Stimulated activated memory B cell treated with anti-CD40 and anti-IgM and Interleukin-4, amounts not matched to agents 10 μg/mL and 1 μg/mL and 100 μg/mL, for 72 hours (primary cell): ENCODE measurements at regions not wholly inside any gene's neighbourhood (a gene's known extent, or its start where the extent isn't known, plus 50 kb on each side); places are given as distances from the start of the nearest gene placed in this dataset.
"Not testable (repeated sequence)": the region's sequence is repeated elsewhere in the genome, so short reads cannot be mapped to it uniquely, and the experiment has no call there.

Source experiments
- ATAC-seq: fragments of 150-1000 bp; cut with Tn5 transposase; 2 replicates; pipeline ENCODE4 v1.10.0; 2021
- H3K27ac Mint-ChIP-seq: one replicate; pipeline ENCODE4 v1.8.0; 2022; ENCODE audit warnings: mild to moderate bottlenecking, mixed read lengths
- H3K27me3 Mint-ChIP-seq: one replicate; pipeline ENCODE4 v1.8.0; 2022; ENCODE audit warnings: mixed read lengths
- H3K36me3 Mint-ChIP-seq: one replicate; pipeline ENCODE4 v1.8.0; 2022; ENCODE audit warnings: mixed read lengths
- H3K4me1 Mint-ChIP-seq: one replicate; pipeline ENCODE4 v1.8.0; 2022; ENCODE audit warnings: mixed read lengths
- H3K4me3 Mint-ChIP-seq: one replicate; pipeline ENCODE4 v1.8.0; 2022; ENCODE audit warnings: mild to moderate bottlenecking, moderate library complexity, mixed read lengths
- H3K9me3 Mint-ChIP-seq: one replicate; pipeline ENCODE4 v1.8.0; 2022; ENCODE audit warnings: mixed read lengths

GRCh38 chr11:91528965-91529364 lies 695.7 kb upstream of the FAT3 start:
- Mint-ChIP-seq H3K4me1 (no peaks in the 10 kb centered on the region), H3K27me3 (no peaks in the 10 kb centered on the region), H3K4me3 (no peak overlapping the region), H3K36me3 (no peaks in the 10 kb centered on the region), H3K9me3 (peaks cover 17% of the 10 kb centered on the region), H3K27ac (no peak overlapping the region)
- ATAC-seq: no peak

GRCh38 chr11:91527380-91528030 lies 697.1 kb upstream of the FAT3 start:
- H3K4me3 Mint-ChIP-seq: no peak overlapping the region
- no peaks in the 10 kb centered on the region for H3K4me1 Mint-ChIP-seq
- H3K27me3 Mint-ChIP-seq: no peaks in the 10 kb centered on the region
- no peaks in the 10 kb centered on the region for H3K36me3 Mint-ChIP-seq
- H3K27ac Mint-ChIP-seq: no peak overlapping the region
- ATAC-seq: no peak
- H3K9me3 Mint-ChIP-seq: peaks cover 17% of the 10 kb centered on the region

GRCh38 chr11:91513734-91514133 lies 710.9 kb upstream of the FAT3 start:
- Mint-ChIP-seq H3K4me3 (no peak overlapping the region), H3K9me3 (peaks cover 6% of the 10 kb centered on the region), H3K27ac (no peak overlapping the region), H3K4me1 (no peaks in the 10 kb centered on the region), H3K27me3 (no peaks in the 10 kb centered on the region), H3K36me3 (no peaks in the 10 kb centered on the region)
- ATAC-seq: no peak

GRCh38 chr11:91497847-91498246 lies 726.8 kb upstream of the FAT3 start:
- Mint-ChIP-seq H3K4me1 (no peaks in the 10 kb centered on the region), H3K4me3 (no peak overlapping the region), H3K27me3 (no peaks in the 10 kb centered on the region)

GRCh38 chr11:91495837-91496236 lies 728.8 kb upstream of the FAT3 start:
- H3K4me3 Mint-ChIP-seq: no peak overlapping the region
- no peaks in the 10 kb centered on the region for H3K36me3 Mint-ChIP-seq
- H3K27ac Mint-ChIP-seq: no peak overlapping the region
- no peak for ATAC-seq
- H3K27me3 Mint-ChIP-seq: no peaks in the 10 kb centered on the region
- H3K4me1 Mint-ChIP-seq: no peaks in the 10 kb centered on the region
- no peaks in the 10 kb centered on the region for H3K9me3 Mint-ChIP-seq

More at GRCh38 chr11:91497847-91498246, 726.8 kb upstream of the FAT3 start:
- ATAC-seq: no peak
- Mint-ChIP-seq H3K9me3 (peaks cover 3% of the 10 kb centered on the region), H3K27ac (no peak overlapping the region), H3K36me3 (no peaks in the 10 kb centered on the region)

- no peak overlapping the region for H3K4me3 Mint-ChIP-seq
- no peaks in the 10 kb centered on the region for H3K4me1 Mint-ChIP-seq
- no peak for ATAC-seq
- H3K27ac Mint-ChIP-seq: no peak overlapping the region
- peaks cover 16% of the 10 kb centered on the region for H3K9me3 Mint-ChIP-seq
- no peaks in the 10 kb centered on the region for H3K27me3 Mint-ChIP-seq
- H3K36me3 Mint-ChIP-seq: no peaks in the 10 kb centered on the region
Measured at GRCh38 chr11:91489989-91490388, 734.6 kb upstream of the FAT3 start.

- not testable (repeated sequence) for H3K36me3 Mint-ChIP-seq, H3K4me1 Mint-ChIP-seq, H3K27me3 Mint-ChIP-seq, H3K4me3 Mint-ChIP-seq, ATAC-seq, H3K27ac Mint-ChIP-seq
- H3K9me3 Mint-ChIP-seq: peaks cover 20% of the 10 kb centered on the region
Measured at GRCh38 chr11:91483956-91484355, 740.7 kb upstream of the FAT3 start.

- not testable (repeated sequence) for H3K27ac Mint-ChIP-seq, ATAC-seq, H3K36me3 Mint-ChIP-seq, H3K4me3 Mint-ChIP-seq, H3K4me1 Mint-ChIP-seq, H3K27me3 Mint-ChIP-seq
- peaks cover 21% of the 10 kb centered on the region for H3K9me3 Mint-ChIP-seq
Measured at GRCh38 chr11:91481875-91482274, 742.7 kb upstream of the FAT3 start.

GRCh38 chr11:91470656-91471055 lies 754.0 kb upstream of the FAT3 start:
- no peaks in the 10 kb centered on the region for H3K4me1 Mint-ChIP-seq
- H3K4me3 Mint-ChIP-seq: no peak overlapping the region
- H3K27ac Mint-ChIP-seq: no peak overlapping the region
- no peaks in the 10 kb centered on the region for H3K36me3 Mint-ChIP-seq
- peaks cover 3% of the 10 kb centered on the region for H3K9me3 Mint-ChIP-seq
- ATAC-seq: no peak
- H3K27me3 Mint-ChIP-seq: no peaks in the 10 kb centered on the region

GRCh38 chr11:91459840-91460239 lies 764.8 kb upstream of the FAT3 start:
- H3K27ac Mint-ChIP-seq: no peak overlapping the region
- no peaks in the 10 kb centered on the region for H3K9me3 Mint-ChIP-seq
- no peaks in the 10 kb centered on the region for H3K27me3 Mint-ChIP-seq
- no peaks in the 10 kb centered on the region for H3K4me1 Mint-ChIP-seq
- H3K4me3 Mint-ChIP-seq: no peak overlapping the region
- ATAC-seq: no peak
- H3K36me3 Mint-ChIP-seq: no peaks in the 10 kb centered on the region

- no peak for ATAC-seq
- H3K27ac Mint-ChIP-seq: no peak overlapping the region
Measured at GRCh38 chr11:91446267-91446666, 778.4 kb upstream of the FAT3 start.

GRCh38 chr11:91435694-91436395 lies 788.8 kb upstream of the FAT3 start:
- no peaks in the 10 kb centered on the region for H3K27me3 Mint-ChIP-seq
- H3K9me3 Mint-ChIP-seq: peaks cover 8% of the 10 kb centered on the region
- H3K4me1 Mint-ChIP-seq: no peaks in the 10 kb centered on the region
- no peak overlapping the region for H3K4me3 Mint-ChIP-seq
- H3K36me3 Mint-ChIP-seq: no peaks in the 10 kb centered on the region
- ATAC-seq: no peak
- no peak overlapping the region for H3K27ac Mint-ChIP-seq

More at GRCh38 chr11:91446267-91446666, 778.4 kb upstream of the FAT3 start:
- H3K4me3 Mint-ChIP-seq: no peak overlapping the region
- H3K9me3 Mint-ChIP-seq: peaks cover 3% of the 10 kb centered on the region
- H3K4me1 Mint-ChIP-seq: no peaks in the 10 kb centered on the region
- no peaks in the 10 kb centered on the region for H3K36me3 Mint-ChIP-seq
- H3K27me3 Mint-ChIP-seq: no peaks in the 10 kb centered on the region

GRCh38 chr11:91433284-91434010 lies 791.2 kb upstream of the FAT3 start:
- peaks cover 6% of the 10 kb centered on the region for H3K9me3 Mint-ChIP-seq
- no peaks in the 10 kb centered on the region for H3K27me3 Mint-ChIP-seq
- no peaks in the 10 kb centered on the region for H3K4me1 Mint-ChIP-seq
- ATAC-seq: no peak
- no peak overlapping the region for H3K4me3 Mint-ChIP-seq
- H3K27ac Mint-ChIP-seq: no peak overlapping the region
- H3K36me3 Mint-ChIP-seq: no peaks in the 10 kb centered on the region

- H3K9me3 Mint-ChIP-seq: no peaks in the 10 kb centered on the region
- no peak for ATAC-seq
- no peak overlapping the region for H3K4me3 Mint-ChIP-seq
- H3K4me1 Mint-ChIP-seq: no peaks in the 10 kb centered on the region
- H3K27me3 Mint-ChIP-seq: no peaks in the 10 kb centered on the region
- no peak overlapping the region for H3K27ac Mint-ChIP-seq
- no peaks in the 10 kb centered on the region for H3K36me3 Mint-ChIP-seq
Measured at GRCh38 chr11:91421641-91422040, 803.0 kb upstream of the FAT3 start.

GRCh38 chr11:91407842-91408241 lies 816.8 kb upstream of the FAT3 start:
- no peak overlapping the region for H3K4me3 Mint-ChIP-seq
- no peak for ATAC-seq

GRCh38 chr11:91406009-91406408 lies 818.6 kb upstream of the FAT3 start:
- Mint-ChIP-seq H3K4me1 (no peaks in the 10 kb centered on the region), H3K4me3 (no peak overlapping the region), H3K27me3 (no peaks in the 10 kb centered on the region), H3K9me3 (peaks cover 3% of the 10 kb centered on the region), H3K36me3 (no peaks in the 10 kb centered on the region), H3K27ac (no peak overlapping the region)
- no peak for ATAC-seq

More at GRCh38 chr11:91407842-91408241, 816.8 kb upstream of the FAT3 start:
- Mint-ChIP-seq H3K27ac (no peak overlapping the region), H3K9me3 (no peaks in the 10 kb centered on the region), H3K36me3 (no peaks in the 10 kb centered on the region), H3K4me1 (no peaks in the 10 kb centered on the region), H3K27me3 (no peaks in the 10 kb centered on the region)
